ENCODE measurements at regions not wholly inside any gene's neighbourhood (a gene's known extent, or its start where the extent isn't known, plus 50 kb on each side); places are given as distances from the start of the nearest gene placed in this dataset.

GRCh38 chr7:149620961-149621360, 123.4 kb upstream of the ZNF746 start:
- TF ChIP-seq POLR2A (IDR thresholded peaks at IDR 0.05) (no peak), CTCF (IDR thresholded peaks at IDR 0.05) (no peak)
